MM.1S (cell line): ENCODE measurements at regions not wholly inside any gene's neighbourhood (a gene's known extent, or its start where the extent isn't known, plus 50 kb on each side); places are given as distances from the start of the nearest gene placed in this dataset.
"Not testable (repeated sequence)": the region's sequence is repeated elsewhere in the genome, so short reads cannot be mapped to it uniquely, and the experiment has no call there.

ENCODE experiments used
- EZH2 ChIP-seq: fragments of 300-600 bp; sonication (generic); optimal IDR thresholded peaks from 2 replicates; pipeline ENCODE3; 2017; ENCODE audit warnings: low read depth, mild to moderate bottlenecking, antibody characterized with exemption, low read length, mixed read lengths
- EZH2phosphoT487 ChIP-seq: fragments of 300-600 bp; sonication (generic); IDR thresholded peaks from 2 replicates; pipeline ENCODE4 v1.6.1; 2018; ENCODE audit warnings: antibody characterized with exemption, low read length
- TF ChIP-seq, protein P1 (sequence below): fragments of 300-600 bp; sonication (generic); IDR thresholded peaks from 2 replicates; pipeline ENCODE4 v1.5.1; 2016; ENCODE audit warnings: antibody characterized with exemption, low read length, mixed read lengths

DNA sequence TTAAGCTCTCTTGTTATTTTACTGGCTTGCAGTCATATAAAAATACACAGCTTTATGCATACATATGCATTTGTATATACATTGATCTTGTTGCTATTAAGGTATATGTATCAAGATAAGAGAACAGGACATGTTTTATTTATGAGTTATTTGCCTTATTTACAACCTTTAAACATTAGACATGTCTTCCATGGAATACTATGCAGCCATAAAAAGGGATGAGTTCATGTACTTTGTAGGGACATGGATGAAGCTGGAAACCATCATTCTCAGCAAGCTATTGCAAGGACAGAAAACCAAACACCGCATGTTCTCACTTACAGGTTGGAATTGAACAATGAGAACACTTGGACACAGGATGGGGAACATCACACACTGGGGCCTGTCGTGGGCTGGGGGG, 179.2 kb upstream of the GK2 start:
- TF ChIP-seq, protein P1, sequence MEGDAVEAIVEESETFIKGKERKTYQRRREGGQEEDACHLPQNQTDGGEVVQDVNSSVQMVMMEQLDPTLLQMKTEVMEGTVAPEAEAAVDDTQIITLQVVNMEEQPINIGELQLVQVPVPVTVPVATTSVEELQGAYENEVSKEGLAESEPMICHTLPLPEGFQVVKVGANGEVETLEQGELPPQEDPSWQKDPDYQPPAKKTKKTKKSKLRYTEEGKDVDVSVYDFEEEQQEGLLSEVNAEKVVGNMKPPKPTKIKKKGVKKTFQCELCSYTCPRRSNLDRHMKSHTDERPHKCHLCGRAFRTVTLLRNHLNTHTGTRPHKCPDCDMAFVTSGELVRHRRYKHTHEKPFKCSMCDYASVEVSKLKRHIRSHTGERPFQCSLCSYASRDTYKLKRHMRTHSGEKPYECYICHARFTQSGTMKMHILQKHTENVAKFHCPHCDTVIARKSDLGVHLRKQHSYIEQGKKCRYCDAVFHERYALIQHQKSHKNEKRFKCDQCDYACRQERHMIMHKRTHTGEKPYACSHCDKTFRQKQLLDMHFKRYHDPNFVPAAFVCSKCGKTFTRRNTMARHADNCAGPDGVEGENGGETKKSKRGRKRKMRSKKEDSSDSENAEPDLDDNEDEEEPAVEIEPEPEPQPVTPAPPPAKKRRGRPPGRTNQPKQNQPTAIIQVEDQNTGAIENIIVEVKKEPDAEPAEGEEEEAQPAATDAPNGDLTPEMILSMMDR = not testable (repeated sequence)
- TF ChIP-seq EZH2phosphoT487, EZH2: not testable (repeated sequence)
